Tibial nerve (tissue), 4 donors: ENCODE measurements at regions not wholly inside any gene's neighbourhood (a gene's known extent, or its start where the extent isn't known, plus 50 kb on each side); places are given as distances from the start of the nearest gene placed in this dataset.

Experiments used
- DNase-seq, 2 donors: peaks; one replicate each; pipeline ENCODE4 v3.0.0-alpha.2; 2019; ENCODE audit warnings: low spot score in 2 of 2
- H3K27ac ChIP-seq, 4 donors: fragments of 200-600 bp; sonication (generic) in 3 of 4; one replicate each; pipeline ENCODE4 v1.5.1; 2017 to 2019; ENCODE audit warnings: mild to moderate bottlenecking in 1 of 4
- H3K27me3 ChIP-seq, 2 donors: fragments of 200-600 bp; sonication (generic) in 1 of 2; one replicate each; pipeline versions ENCODE4 v1.5.1 to v1.6.0; 2017 to 2019
- H3K36me3 ChIP-seq, 3 donors: fragments of 200-600 bp; sonication (generic); one replicate each; pipeline ENCODE4 v1.5.1; 2018 to 2019
- H3K4me1 ChIP-seq, 4 donors: fragments of 200-600 bp; sonication (generic) in 3 of 4; one replicate each; pipeline ENCODE4 v1.5.1; 2017 to 2019
- H3K4me3 ChIP-seq, 4 donors: fragments of 200-600 bp; sonication (generic) in 3 of 4; one replicate each; pipeline ENCODE4 v1.5.1; 2017 to 2019; ENCODE audit warnings: mild to moderate bottlenecking in 1 of 4, moderate library complexity in 1 of 4
- H3K9me3 ChIP-seq, 4 donors: fragments of 200-600 bp; sonication (generic) in 3 of 4; one replicate each; pipeline ENCODE4 v1.5.1; 2017 to 2019
- EP300 ChIP-seq, 2 donors: sonication (generic); formaldehyde crosslinking; IDR thresholded peaks; one replicate each; pipeline ENCODE4 v1.6.1; 2017; ENCODE audit warnings: antibody characterized with exemption in 2 of 2, mild to moderate bottlenecking in 1 of 2
- POLR2A ChIP-seq, 2 donors: fragments of 450-650 bp; IDR thresholded peaks; one replicate each; pipeline ENCODE4 v1.6.1; 2017; ENCODE audit warnings: antibody characterized with exemption in 2 of 2, mild to moderate bottlenecking in 2 of 2, moderate library complexity in 2 of 2
- WGBS, 2 donors: methylation state at CpG; one replicate each; pipeline ENCODE4 v1.1.5; 2018; 5-methylcytosine and 5-hydroxymethylcytosine counted together
- TF ChIP-seq, protein P1 (sequence below), 5 experiments: fragments of 200-600 bp in 3 of 5; fragments of 450-650 bp in 2 of 5; sonication (generic) in 3 of 5; IDR thresholded peaks; one replicate each; pipeline ENCODE4 v1.5.1; 2016 to 2019; ENCODE audit warnings: antibody characterized with exemption in 5 of 5, mild to moderate bottlenecking in 3 of 5, moderate library complexity in 2 of 5

DNA sequence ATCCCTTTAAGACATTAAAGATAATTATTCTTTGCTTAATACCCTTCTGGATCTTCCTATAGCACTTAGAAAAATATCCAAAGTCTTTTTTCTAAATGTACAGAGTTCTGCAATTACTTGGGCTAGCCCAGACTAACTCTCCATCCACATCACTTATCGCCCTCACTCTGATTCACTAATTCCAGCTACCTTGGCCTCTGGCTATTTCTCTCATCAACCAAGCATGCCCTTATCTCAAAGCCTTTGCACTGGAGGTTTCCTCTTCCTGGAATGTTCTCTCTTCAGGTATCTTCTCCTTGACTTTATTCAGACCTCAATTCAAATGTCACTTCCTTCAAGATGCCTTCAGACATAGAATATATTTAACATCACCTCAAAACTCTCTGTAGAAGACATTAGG lies 345.1 kb upstream of the SMIM31 start:
- H3K4me1 ChIP-seq, result no peaks in the 10 kb centered on the region
- TF ChIP-seq, protein P1, sequence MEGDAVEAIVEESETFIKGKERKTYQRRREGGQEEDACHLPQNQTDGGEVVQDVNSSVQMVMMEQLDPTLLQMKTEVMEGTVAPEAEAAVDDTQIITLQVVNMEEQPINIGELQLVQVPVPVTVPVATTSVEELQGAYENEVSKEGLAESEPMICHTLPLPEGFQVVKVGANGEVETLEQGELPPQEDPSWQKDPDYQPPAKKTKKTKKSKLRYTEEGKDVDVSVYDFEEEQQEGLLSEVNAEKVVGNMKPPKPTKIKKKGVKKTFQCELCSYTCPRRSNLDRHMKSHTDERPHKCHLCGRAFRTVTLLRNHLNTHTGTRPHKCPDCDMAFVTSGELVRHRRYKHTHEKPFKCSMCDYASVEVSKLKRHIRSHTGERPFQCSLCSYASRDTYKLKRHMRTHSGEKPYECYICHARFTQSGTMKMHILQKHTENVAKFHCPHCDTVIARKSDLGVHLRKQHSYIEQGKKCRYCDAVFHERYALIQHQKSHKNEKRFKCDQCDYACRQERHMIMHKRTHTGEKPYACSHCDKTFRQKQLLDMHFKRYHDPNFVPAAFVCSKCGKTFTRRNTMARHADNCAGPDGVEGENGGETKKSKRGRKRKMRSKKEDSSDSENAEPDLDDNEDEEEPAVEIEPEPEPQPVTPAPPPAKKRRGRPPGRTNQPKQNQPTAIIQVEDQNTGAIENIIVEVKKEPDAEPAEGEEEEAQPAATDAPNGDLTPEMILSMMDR (IDR thresholded peaks at IDR 0.05), result no peak
- TF ChIP-seq POLR2A (IDR thresholded peaks at IDR 0.05) (no peak), EP300 (IDR thresholded peaks at IDR 0.05) (no peak)

DNA sequence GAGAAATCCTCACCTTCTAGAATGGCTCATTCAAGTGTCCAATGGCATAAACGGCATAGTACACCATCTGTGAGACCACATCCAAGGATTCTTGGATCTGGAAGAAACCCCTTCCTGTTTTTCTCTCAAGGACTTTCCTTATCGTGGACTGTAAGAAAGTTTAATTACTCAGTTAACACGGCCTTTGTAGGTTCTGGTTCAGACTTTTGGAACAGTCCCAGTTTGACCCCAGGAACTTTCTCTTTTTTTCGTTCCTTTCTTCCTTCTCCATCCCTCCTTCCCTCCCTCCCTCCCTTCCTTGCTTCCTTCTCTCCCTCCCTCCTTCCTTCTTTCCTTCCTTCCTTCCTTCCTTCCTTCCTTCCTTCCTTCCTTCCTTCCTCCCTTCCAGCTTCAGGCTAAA lies 343.5 kb upstream of the SMIM31 start:
- Histone ChIP-seq H3K27me3 (no peaks in the 10 kb centered on the region), H3K4me1 (no peaks in the 10 kb centered on the region), H3K9me3 (no peaks in the 10 kb centered on the region), H3K27ac (no peak overlapping the region), H3K4me3 (no peak overlapping the region), H3K36me3 (no peaks in the 10 kb centered on the region)
- WGBS, 2 donors, result 64 to 68% methylated on average over 4 of the region's 4 CpGs
- TF ChIP-seq, protein P1 (IDR thresholded peaks at IDR 0.05), result no peak
- no peak for TF ChIP-seq EP300 (IDR thresholded peaks at IDR 0.05)
- no peak for DNase-seq

More for the DNA sequence above, 345.1 kb upstream of the SMIM31 start:
- Histone ChIP-seq H3K4me3 (no peak overlapping the region), H3K9me3 (no peaks in the 10 kb centered on the region), H3K27me3 (no peaks in the 10 kb centered on the region), H3K27ac (no peak overlapping the region), H3K36me3 (no peaks in the 10 kb centered on the region)
- 89 to 94% methylated on average over 1 of the region's 1 CpG for WGBS, 2 donors
- no peak for DNase-seq

DNA sequence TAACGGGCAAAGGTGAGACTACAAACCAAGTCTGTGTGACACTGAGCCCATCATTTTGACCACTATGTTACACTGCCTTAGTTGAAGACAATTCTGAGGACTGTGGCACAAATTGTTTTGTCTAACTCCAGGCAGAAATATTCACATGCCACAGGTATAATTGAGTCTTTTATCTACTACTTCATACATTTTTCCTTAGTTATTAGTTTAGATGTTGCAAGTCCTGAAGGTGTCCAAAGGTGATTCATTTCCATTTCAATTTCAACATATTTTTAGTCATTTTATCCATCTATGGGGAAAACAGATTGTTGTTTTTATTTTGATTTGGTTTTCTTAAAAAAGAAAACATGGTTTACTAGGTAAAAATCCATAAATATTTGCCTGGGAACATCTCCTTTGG lies 341.7 kb upstream of the SMIM31 start:
- Histone ChIP-seq H3K4me3 (no peak overlapping the region), H3K27ac (no peak overlapping the region), H3K9me3 (no peaks in the 10 kb centered on the region), H3K4me1 (no peaks in the 10 kb centered on the region), H3K27me3 (no peaks in the 10 kb centered on the region), H3K36me3 (no peaks in the 10 kb centered on the region)
- no peak for DNase-seq
- 90 to 92% methylated on average over 1 of the region's 1 CpG for WGBS, 2 donors
- TF ChIP-seq EP300 (IDR thresholded peaks at IDR 0.05) (no peak), POLR2A (IDR thresholded peaks at IDR 0.05) (no peak)
- TF ChIP-seq, protein P1 (IDR thresholded peaks at IDR 0.05), result no peak

DNA sequence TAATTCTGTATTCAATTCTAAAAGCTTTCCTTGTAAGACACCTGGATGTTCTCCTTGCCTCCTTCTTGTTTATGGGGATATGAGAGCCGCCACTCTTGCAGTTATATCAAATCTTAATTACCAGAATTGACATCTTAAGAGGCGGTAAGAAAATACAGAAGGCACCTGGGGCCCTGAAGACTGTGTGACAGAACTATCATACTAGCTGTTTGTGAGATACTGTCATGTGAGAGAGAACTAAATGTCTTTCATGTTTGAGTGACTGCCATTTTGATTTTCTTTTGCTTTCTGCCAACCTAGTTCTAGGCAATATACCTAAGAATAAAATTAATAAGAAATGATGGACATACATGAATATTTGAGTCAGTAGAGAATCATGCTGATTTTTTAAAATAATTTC lies 340.2 kb upstream of the SMIM31 start:
- Histone ChIP-seq H3K9me3 (peaks cover 0 to 5% (median 0%) of the 10 kb centered on the region in 4 donors), H3K27ac (no peak overlapping the region), H3K27me3 (no peaks in the 10 kb centered on the region), H3K36me3 (no peaks in the 10 kb centered on the region), H3K4me1 (no peaks in the 10 kb centered on the region), H3K4me3 (no peak overlapping the region)
- 91 to 93% methylated on average over 2 of the region's 2 CpGs for WGBS, 2 donors
- TF ChIP-seq POLR2A (IDR thresholded peaks at IDR 0.05) (no peak), EP300 (IDR thresholded peaks at IDR 0.05) (no peak)
- TF ChIP-seq, protein P1 (IDR thresholded peaks at IDR 0.05), result no peak
- no peak for DNase-seq

DNA sequence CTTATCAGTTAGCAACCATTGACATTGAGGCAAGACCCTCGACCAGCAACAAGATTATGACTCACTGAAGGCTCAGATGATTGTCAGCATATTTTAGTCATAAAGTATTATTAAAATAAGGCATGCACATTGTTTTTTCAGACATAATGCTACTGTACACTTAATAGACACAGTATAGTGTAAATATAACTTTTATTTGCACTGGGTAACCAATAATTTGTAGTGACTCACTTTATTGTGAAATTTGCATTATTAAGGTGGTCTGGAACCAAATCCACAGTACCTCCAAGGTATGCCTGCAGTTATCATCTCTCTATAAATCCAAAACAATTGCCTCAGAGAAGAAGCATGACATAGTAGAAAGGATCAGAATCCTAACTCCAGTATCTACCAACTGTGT lies 330.1 kb upstream of the SMIM31 start:
- Histone ChIP-seq H3K27ac (no peak overlapping the region), H3K27me3 (no peaks in the 10 kb centered on the region), H3K9me3 (peaks cover 0 to 2% (median 0%) of the 10 kb centered on the region in 4 donors), H3K4me1 (no peaks in the 10 kb centered on the region), H3K4me3 (no peak overlapping the region), H3K36me3 (no peaks in the 10 kb centered on the region)
- WGBS, 2 donors, result 68 to 86% methylated on average over 1 of the region's 1 CpG
- TF ChIP-seq POLR2A (IDR thresholded peaks at IDR 0.05) (no peak), EP300 (IDR thresholded peaks at IDR 0.05) (no peak)
- TF ChIP-seq, protein P1 (IDR thresholded peaks at IDR 0.05), result no peak
- no peak for DNase-seq
